Progenitor cell of endocrine pancreas (in vitro differentiated cells): ENCODE measurements at regions not wholly inside any gene's neighbourhood (a gene's known extent, or its start where the extent isn't known, plus 50 kb on each side); places are given as distances from the start of the nearest gene placed in this dataset.

Experiments used
- DNase-seq: peaks from one replicate; pipeline ENCODE4 v3.0.0; 2021; ENCODE audit warnings: low spot score; ENCODE audit not compliant: unreplicated experiment
- H3K27ac Mint-ChIP-seq: 2 replicates; pipeline ENCODE4 v1.8.0; 2021; ENCODE audit warnings: mild to moderate bottlenecking, moderate library complexity, mixed read lengths
- H3K27me3 Mint-ChIP-seq: 2 replicates; pipeline ENCODE4 v1.8.0; 2021; ENCODE audit warnings: mixed read lengths
- H3K36me3 Mint-ChIP-seq: 2 replicates; pipeline ENCODE4 v1.8.0; 2022; ENCODE audit warnings: mixed read lengths; ENCODE audit not compliant: insufficient read depth
- H3K4me1 Mint-ChIP-seq: 2 replicates; pipeline ENCODE4 v1.8.0; 2021; ENCODE audit warnings: low read depth, mixed read lengths
- H3K4me3 Mint-ChIP-seq: 2 replicates; pipeline ENCODE4 v1.8.0; 2021; ENCODE audit warnings: low read depth, mild to moderate bottlenecking, moderate library complexity, mixed read lengths
- H3K9me3 Mint-ChIP-seq: 2 replicates; pipeline ENCODE4 v1.8.0; 2021; ENCODE audit warnings: low read depth, mixed read lengths
- TF ChIP-seq, protein P1 (sequence below): fragments of 200-600 bp; sonication (generic); IDR thresholded peaks from one replicate; pipeline ENCODE4 v1.5.0; 2021; ENCODE audit warnings: antibody characterized with exemption, mild to moderate bottlenecking; ENCODE audit not compliant: unreplicated experiment

DNA sequence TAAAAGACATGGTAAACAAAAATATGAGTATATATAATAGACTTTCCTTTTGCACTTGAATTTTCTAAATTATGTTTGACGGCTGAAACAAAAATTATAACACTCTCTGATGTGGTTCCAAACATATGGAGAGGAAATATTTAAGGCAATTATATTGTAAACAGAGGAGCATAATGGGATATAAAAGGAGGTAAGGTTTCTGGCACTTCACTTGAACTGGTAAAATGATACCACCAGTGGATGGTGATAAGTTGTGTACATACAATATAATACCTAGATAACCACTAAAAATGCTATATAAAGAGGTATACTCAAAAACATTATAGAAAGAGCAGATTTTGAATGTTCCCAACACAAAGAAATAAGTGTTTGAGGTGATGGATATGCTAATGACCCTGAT lies 192.9 kb upstream of the RAD23B start:
- Mint-ChIP-seq H3K27me3 (no peaks in the 10 kb centered on the region), H3K36me3 (no peaks in the 10 kb centered on the region), H3K27ac (no peak overlapping the region), H3K9me3 (peaks cover 8% of the 10 kb centered on the region), H3K4me1 (no peaks in the 10 kb centered on the region), H3K4me3 (no peak overlapping the region)
- DNase-seq: no peak
- TF ChIP-seq, protein P1, sequence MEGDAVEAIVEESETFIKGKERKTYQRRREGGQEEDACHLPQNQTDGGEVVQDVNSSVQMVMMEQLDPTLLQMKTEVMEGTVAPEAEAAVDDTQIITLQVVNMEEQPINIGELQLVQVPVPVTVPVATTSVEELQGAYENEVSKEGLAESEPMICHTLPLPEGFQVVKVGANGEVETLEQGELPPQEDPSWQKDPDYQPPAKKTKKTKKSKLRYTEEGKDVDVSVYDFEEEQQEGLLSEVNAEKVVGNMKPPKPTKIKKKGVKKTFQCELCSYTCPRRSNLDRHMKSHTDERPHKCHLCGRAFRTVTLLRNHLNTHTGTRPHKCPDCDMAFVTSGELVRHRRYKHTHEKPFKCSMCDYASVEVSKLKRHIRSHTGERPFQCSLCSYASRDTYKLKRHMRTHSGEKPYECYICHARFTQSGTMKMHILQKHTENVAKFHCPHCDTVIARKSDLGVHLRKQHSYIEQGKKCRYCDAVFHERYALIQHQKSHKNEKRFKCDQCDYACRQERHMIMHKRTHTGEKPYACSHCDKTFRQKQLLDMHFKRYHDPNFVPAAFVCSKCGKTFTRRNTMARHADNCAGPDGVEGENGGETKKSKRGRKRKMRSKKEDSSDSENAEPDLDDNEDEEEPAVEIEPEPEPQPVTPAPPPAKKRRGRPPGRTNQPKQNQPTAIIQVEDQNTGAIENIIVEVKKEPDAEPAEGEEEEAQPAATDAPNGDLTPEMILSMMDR: no peak

DNA sequence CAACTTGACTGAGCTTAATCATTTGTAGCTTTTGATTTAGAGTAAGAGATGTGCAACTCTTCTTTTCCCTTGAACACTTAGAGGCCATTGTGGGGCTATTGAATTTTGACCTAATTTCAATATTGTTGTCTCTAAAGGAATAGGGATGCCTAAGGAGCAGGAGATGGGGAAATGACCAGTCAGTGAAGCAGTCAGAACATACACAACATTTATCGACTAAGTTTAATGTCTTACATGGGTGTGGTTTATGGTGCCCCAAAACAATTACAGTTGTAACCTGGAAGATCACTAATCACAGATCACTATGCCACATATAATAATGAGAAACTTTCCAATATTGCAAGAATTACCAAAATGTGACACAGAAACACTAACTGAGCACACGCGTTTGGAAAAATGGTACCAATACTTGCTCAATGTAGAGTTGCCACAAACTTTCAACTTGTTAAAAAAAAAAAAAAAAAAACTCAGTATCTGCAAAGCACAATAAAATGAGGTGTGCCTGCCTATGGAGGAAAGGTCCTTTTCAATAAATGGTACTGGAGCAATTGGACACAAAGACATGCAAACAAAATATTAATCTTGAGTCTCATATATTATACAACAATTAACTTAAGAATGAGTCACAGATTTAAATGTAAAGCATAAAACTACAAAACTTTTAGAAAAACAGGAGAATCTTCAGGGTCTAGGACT lies 189.6 kb upstream of the RAD23B start:
- no peaks in the 10 kb centered on the region for H3K27me3 Mint-ChIP-seq
- H3K4me3 Mint-ChIP-seq: no peak overlapping the region
- peaks cover 8% of the 10 kb centered on the region for H3K9me3 Mint-ChIP-seq
- DNase-seq: no peak
- TF ChIP-seq, protein P1: no peak
- H3K4me1 Mint-ChIP-seq: no peaks in the 10 kb centered on the region
- H3K27ac Mint-ChIP-seq: no peak overlapping the region
- H3K36me3 Mint-ChIP-seq: no peaks in the 10 kb centered on the region

GRCh38 chr9:107094370-107094769 lies 188.7 kb upstream of the RAD23B start:
- no peaks in the 10 kb centered on the region for H3K36me3 Mint-ChIP-seq
- H3K27ac Mint-ChIP-seq: no peak overlapping the region
- no peak for DNase-seq
- H3K9me3 Mint-ChIP-seq: peaks cover 4% of the 10 kb centered on the region
- no peak overlapping the region for H3K4me3 Mint-ChIP-seq
- H3K27me3 Mint-ChIP-seq: no peaks in the 10 kb centered on the region
- TF ChIP-seq, protein P1: no peak
- no peaks in the 10 kb centered on the region for H3K4me1 Mint-ChIP-seq

- Mint-ChIP-seq H3K36me3 (no peaks in the 10 kb centered on the region), H3K4me3 (no peak overlapping the region), H3K27ac (no peak overlapping the region), H3K4me1 (no peaks in the 10 kb centered on the region), H3K9me3 (no peaks in the 10 kb centered on the region), H3K27me3 (no peaks in the 10 kb centered on the region)
- TF ChIP-seq, protein P1: no peak
- DNase-seq: no peak
Observed at GRCh38 chr9:107100591-107100990, 182.5 kb upstream of the RAD23B start.

- Mint-ChIP-seq H3K4me1 (no peaks in the 10 kb centered on the region), H3K27me3 (no peaks in the 10 kb centered on the region), H3K4me3 (no peak overlapping the region), H3K27ac (no peak overlapping the region), H3K9me3 (no peaks in the 10 kb centered on the region), H3K36me3 (no peaks in the 10 kb centered on the region)
- no peak for DNase-seq
- TF ChIP-seq, protein P1: no peak
Observed at GRCh38 chr9:107102011-107102410, 181.1 kb upstream of the RAD23B start.
